Gastroesophageal sphincter (tissue), 4 donors: ENCODE measurements at regions not wholly inside any gene's neighbourhood (a gene's known extent, or its start where the extent isn't known, plus 50 kb on each side); places are given as distances from the start of the nearest gene placed in this dataset.

Source experiments
- ATAC-seq: fragments of 150-250 bp; one replicate; pipeline ENCODE4 v1.9.1; 2016; ENCODE audit warnings: mild to moderate bottlenecking, moderate library complexity
- H3K27ac ChIP-seq, 4 donors: fragments of 200-600 bp; sonication (generic) in 3 of 4; 1 replicate in 3 of 4; 2 replicates in 1 of 4; pipeline ENCODE4 v1.5.1; 2016 to 2019
- H3K27me3 ChIP-seq: fragments of 200-600 bp; sonication (generic); one replicate; pipeline ENCODE4 v1.5.1; 2019
- H3K36me3 ChIP-seq, 2 donors: fragments of 200-600 bp; sonication (generic); one replicate each; pipeline ENCODE4 v1.5.1; 2019; ENCODE audit warnings: control low read depth in 1 of 2
- H3K4me1 ChIP-seq, 3 donors: fragments of 200-600 bp; sonication (generic); 1 replicate in 2 of 3; 2 replicates in 1 of 3; pipeline ENCODE4 v1.5.1; 2016 to 2019; ENCODE audit warnings: control low read depth in 2 of 3
- H3K4me3 ChIP-seq, 2 donors: fragments of 200-600 bp; sonication (generic); one replicate each; pipeline ENCODE4 v1.5.1; 2019; ENCODE audit warnings: mild to moderate bottlenecking in 1 of 2, moderate library complexity in 1 of 2
- H3K9me3 ChIP-seq, 3 donors: fragments of 200-600 bp; sonication (generic); one replicate each; pipeline ENCODE4 v1.5.1; 2017 to 2019; ENCODE audit warnings: control low read depth in 2 of 3
- EP300 ChIP-seq: sonication (generic); formaldehyde crosslinking; IDR thresholded peaks from one replicate; pipeline ENCODE4 v1.6.1; 2017; ENCODE audit warnings: antibody characterized with exemption, mild to moderate bottlenecking
- POLR2A ChIP-seq, 2 donors: fragments of 450-650 bp; IDR thresholded peaks; one replicate each; pipeline ENCODE4 v1.6.1; 2017; ENCODE audit warnings: antibody characterized with exemption in 2 of 2, mild to moderate bottlenecking in 2 of 2, moderate library complexity in 1 of 2
- POLR2AphosphoS5 ChIP-seq: sonication (generic); formaldehyde crosslinking; IDR thresholded peaks from one replicate; pipeline ENCODE4 v1.6.1; 2017; ENCODE audit warnings: antibody characterized with exemption
- WGBS, 2 donors: methylation state at CpG; one replicate each; pipeline ENCODE4 v1.1.5; 2018; ENCODE audit warnings: low coverage in 1 of 2; 5-methylcytosine and 5-hydroxymethylcytosine counted together
- TF ChIP-seq, protein P1 (sequence below), 4 experiments: fragments of 200-600 bp in 2 of 4; fragments of 450-650 bp in 2 of 4; sonication (generic) in 1 of 4; IDR thresholded peaks; one replicate each; pipeline ENCODE4 v1.5.1; 2017 to 2019; ENCODE audit warnings: antibody characterized with exemption in 4 of 4, mild to moderate bottlenecking in 2 of 4, moderate library complexity in 2 of 4

DNA sequence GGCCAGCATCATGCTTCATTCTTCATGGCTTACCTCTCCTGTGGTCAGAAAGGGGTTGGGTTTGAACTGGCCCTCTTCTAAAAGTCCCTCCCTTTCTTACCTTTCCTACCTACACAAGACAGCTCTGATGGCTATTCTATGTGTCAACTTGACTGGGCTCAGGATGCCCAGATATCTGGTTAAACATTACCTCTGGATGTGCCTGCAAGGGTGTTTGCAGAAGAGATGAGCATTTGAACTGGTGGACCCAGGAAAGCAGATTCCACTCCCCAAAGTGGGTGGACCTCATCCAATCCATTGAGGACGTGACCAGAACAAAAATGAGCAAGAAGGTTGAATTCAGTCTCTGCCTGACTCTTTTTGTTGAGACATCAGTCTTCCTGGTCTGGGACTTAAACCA is 79.0 kb upstream of the TCF7L2 start:
- no peak for ATAC-seq
- 86% methylated on average over 1 of the region's 1 CpG; no CpG with 5 or more reads in 1 of the 2 donors for WGBS, 2 donors
- TF ChIP-seq POLR2AphosphoS5 (no peak), EP300 (no peak), POLR2A (IDR thresholded peaks at IDR 0.05) (no peak)
- TF ChIP-seq, protein P1, sequence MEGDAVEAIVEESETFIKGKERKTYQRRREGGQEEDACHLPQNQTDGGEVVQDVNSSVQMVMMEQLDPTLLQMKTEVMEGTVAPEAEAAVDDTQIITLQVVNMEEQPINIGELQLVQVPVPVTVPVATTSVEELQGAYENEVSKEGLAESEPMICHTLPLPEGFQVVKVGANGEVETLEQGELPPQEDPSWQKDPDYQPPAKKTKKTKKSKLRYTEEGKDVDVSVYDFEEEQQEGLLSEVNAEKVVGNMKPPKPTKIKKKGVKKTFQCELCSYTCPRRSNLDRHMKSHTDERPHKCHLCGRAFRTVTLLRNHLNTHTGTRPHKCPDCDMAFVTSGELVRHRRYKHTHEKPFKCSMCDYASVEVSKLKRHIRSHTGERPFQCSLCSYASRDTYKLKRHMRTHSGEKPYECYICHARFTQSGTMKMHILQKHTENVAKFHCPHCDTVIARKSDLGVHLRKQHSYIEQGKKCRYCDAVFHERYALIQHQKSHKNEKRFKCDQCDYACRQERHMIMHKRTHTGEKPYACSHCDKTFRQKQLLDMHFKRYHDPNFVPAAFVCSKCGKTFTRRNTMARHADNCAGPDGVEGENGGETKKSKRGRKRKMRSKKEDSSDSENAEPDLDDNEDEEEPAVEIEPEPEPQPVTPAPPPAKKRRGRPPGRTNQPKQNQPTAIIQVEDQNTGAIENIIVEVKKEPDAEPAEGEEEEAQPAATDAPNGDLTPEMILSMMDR (IDR thresholded peaks at IDR 0.05), result no peak

DNA sequence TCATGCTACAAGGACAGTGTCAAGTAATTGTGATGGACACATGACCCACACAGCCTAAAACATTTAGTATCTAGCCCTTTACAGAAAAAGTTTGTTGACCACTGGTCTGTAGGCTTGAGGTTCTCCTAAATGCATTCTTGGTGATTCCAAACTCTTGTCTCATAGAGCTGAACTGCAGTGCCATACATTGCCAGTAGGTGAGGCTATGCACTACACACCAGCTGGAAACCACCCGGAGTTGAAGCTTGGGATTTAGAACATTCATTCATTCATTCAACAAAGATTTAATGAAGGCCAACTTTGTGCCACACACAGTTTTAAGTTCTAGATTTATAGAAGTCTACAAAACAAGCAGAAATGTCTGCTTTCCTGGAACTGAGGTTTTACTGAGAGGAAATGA is 77.3 kb upstream of the TCF7L2 start:
- Histone ChIP-seq H3K9me3 (peaks cover 0 to 30% (median 0%) of the 10 kb centered on the region in 3 donors), H3K36me3 (no peaks in the 10 kb centered on the region), H3K4me1 (no peaks in the 10 kb centered on the region), H3K27me3 (no peaks in the 10 kb centered on the region), H3K4me3 (no peak overlapping the region), H3K27ac (no peak overlapping the region)
- WGBS, 2 donors, result 60% methylated on average over 1 of the region's 1 CpG; no CpG with 5 or more reads in 1 of the 2 donors
- ATAC-seq, result no peak
- TF ChIP-seq POLR2A (IDR thresholded peaks at IDR 0.05), result no peak
- TF ChIP-seq EP300, result no peak
- TF ChIP-seq, protein P1 (IDR thresholded peaks at IDR 0.05), result no peak
- TF ChIP-seq POLR2AphosphoS5, result no peak

More for the DNA sequence above, 79.0 kb upstream of the TCF7L2 start:
- no peaks in the 10 kb centered on the region for H3K27me3 ChIP-seq
- H3K36me3 ChIP-seq, result no peaks in the 10 kb centered on the region
- no peak overlapping the region for H3K4me3 ChIP-seq
- peaks cover 0 to 30% (median 0%) of the 10 kb centered on the region in 3 donors for H3K9me3 ChIP-seq
- no peak overlapping the region for H3K27ac ChIP-seq
- no peaks in the 10 kb centered on the region for H3K4me1 ChIP-seq

DNA sequence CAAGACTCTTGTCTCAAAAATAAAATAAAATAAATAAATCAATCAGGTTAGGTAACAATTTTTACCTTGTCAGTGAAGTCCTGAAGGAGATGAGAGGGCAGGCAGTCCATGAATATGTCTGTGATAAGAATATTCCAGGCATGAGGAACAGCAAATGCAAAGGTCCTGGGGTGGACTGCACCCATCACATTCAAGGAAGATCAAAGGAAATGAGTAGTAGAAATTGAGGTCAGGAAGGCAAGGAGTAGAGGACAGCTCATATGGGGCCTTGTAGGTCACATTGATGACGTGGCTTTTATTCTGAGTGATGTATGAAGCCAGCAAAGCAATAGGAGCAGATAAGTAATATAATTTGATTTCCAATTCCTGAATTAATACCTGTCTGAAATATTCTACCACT is 76.5 kb upstream of the TCF7L2 start:
- H3K36me3 ChIP-seq, result no peaks in the 10 kb centered on the region
- no peak overlapping the region for H3K4me3 ChIP-seq
- no peak for TF ChIP-seq POLR2A (IDR thresholded peaks at IDR 0.05)
- no peaks in the 10 kb centered on the region for H3K4me1 ChIP-seq
- H3K27me3 ChIP-seq, result no peaks in the 10 kb centered on the region
- H3K9me3 ChIP-seq, result peaks cover 0 to 30% (median 0%) of the 10 kb centered on the region in 3 donors
- WGBS, 2 donors, result 79 to 80% methylated on average over 1 of the region's 1 CpG
- no peak overlapping the region for H3K27ac ChIP-seq
- no peak for ATAC-seq

DNA sequence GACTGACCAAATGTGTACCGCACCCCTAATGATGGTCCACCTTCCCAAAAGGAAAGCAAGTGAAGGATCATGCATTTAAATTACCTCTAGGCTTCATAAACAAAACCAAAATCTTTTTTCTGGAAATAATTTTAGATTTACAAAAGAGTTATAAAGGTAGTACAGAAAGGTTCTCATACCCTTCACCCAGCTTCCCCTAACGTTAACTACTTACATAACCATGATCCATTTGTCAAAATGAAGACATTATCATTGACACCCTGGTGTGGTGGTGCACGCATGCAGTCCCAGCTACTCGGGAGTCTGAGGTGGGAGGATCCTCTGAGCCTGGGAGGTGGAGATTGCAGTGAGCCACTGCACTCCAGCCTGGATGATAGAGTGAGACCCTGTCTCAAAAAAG is 75.1 kb upstream of the TCF7L2 start:
- Histone ChIP-seq H3K4me3 (no peak overlapping the region), H3K27me3 (no peaks in the 10 kb centered on the region), H3K4me1 (no peaks in the 10 kb centered on the region), H3K27ac (no peak overlapping the region), H3K9me3 (peaks cover 0 to 30% (median 0%) of the 10 kb centered on the region in 3 donors), H3K36me3 (no peaks in the 10 kb centered on the region)
- ATAC-seq, result no peak
- TF ChIP-seq POLR2A (IDR thresholded peaks at IDR 0.05), result no peak
- TF ChIP-seq EP300, result no peak
- TF ChIP-seq, protein P1 (IDR thresholded peaks at IDR 0.05), result no peak
- TF ChIP-seq POLR2AphosphoS5, result no peak
- WGBS, 2 donors, result 83 to 85% methylated on average over 3 to 4 of the region's 4 CpGs

DNA sequence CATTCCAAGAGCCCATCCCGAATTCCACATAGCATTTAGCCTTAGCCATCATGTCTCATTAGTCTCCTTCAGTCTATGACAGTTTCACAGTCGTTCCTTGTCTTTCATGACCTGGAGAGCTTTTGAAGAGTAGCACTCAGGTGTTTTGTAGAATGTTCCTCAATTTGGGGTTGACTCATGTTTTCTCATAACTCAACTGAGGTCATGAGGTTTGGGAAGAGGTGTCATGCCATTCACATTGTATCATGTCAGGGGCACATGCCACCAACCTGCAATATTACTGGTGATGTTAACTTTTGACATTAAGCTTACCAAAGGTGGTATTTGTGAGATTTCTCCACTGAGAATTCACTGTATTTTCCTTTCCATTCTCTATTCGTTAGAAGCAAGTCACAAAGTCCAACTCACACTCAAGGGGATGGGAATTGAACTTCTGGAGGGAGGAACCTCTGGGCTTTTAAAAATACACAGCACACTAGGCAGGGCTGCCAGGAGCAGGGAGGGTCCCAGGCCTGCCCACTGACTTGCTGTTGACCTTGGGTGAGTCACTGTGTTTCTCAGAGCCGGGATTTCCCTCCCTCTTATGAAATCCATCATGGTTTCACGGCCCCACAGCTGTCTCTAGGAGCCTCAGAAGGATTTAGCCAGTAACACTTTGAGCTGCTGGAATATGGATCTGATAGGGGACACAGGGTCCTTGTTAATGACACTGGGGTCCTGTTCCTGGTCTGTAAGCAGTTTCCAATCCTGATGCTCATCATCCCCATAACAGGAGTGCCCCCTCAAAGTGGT is 74.4 kb upstream of the TCF7L2 start:
- WGBS, 2 donors, result 61 to 80% methylated on average over 3 to 4 of the region's 5 CpGs

More for the DNA sequence above, 74.4 kb upstream of the TCF7L2 start:
- no peaks in the 10 kb centered on the region for H3K4me1 ChIP-seq
- no peaks in the 10 kb centered on the region for H3K27me3 ChIP-seq
- H3K4me3 ChIP-seq, result no peak overlapping the region
- H3K27ac ChIP-seq, result no peak overlapping the region
- peaks cover 0 to 30% (median 0%) of the 10 kb centered on the region in 3 donors for H3K9me3 ChIP-seq
- no peak for ATAC-seq
- no peaks in the 10 kb centered on the region for H3K36me3 ChIP-seq
- TF ChIP-seq POLR2AphosphoS5 (no peak), POLR2A (IDR thresholded peaks at IDR 0.05) (no peak), EP300 (no peak)
- TF ChIP-seq, protein P1 (IDR thresholded peaks at IDR 0.05), result no peak
